ENCODE measurements at regions not wholly inside any gene's neighbourhood (a gene's known extent, or its start where the extent isn't known, plus 50 kb on each side); places are given as distances from the start of the nearest gene placed in this dataset.

GRCh38 chr9:117492476-117492875, 77.6 kb upstream of the ASTN2 start:
- no peak for DNase-seq
- Histone ChIP-seq H3K27ac (ENCODE audit: insufficient read depth, low read length, poor library complexity, severe bottlenecking) (no peak overlapping the region), H3K4me3 (ENCODE audit: insufficient read depth, low read depth, low read length, poor library complexity, severe bottlenecking) (no peak overlapping the region), H3K36me3 (ENCODE audit: control insufficient read depth, insufficient read depth, low read length) (no peaks in the 10 kb centered on the region), H3K27me3 (replicated peaks; ENCODE audit: control insufficient read depth, insufficient read depth, low read length, poor library complexity, severe bottlenecking) (no peaks in the 10 kb centered on the region), H3K9me3 (ENCODE audit: control insufficient read depth, low read length) (no peaks in the 10 kb centered on the region), H3K4me1 (ENCODE audit: control insufficient read depth, insufficient read depth, low read length, poor library complexity, severe bottlenecking) (no peaks in the 10 kb centered on the region)

GRCh38 chr9:117491491-117491890, 76.6 kb upstream of the ASTN2 start:
- H3K36me3 ChIP-seq (ENCODE audit: control insufficient read depth, insufficient read depth, low read length), result no peaks in the 10 kb centered on the region

GRCh38 chr9:117490199-117490598, 75.3 kb upstream of the ASTN2 start:
- Histone ChIP-seq H3K27ac (ENCODE audit: insufficient read depth, low read length, poor library complexity, severe bottlenecking) (no peak overlapping the region), H3K27me3 (replicated peaks; ENCODE audit: control insufficient read depth, insufficient read depth, low read length, poor library complexity, severe bottlenecking) (no peaks in the 10 kb centered on the region), H3K36me3 (ENCODE audit: control insufficient read depth, insufficient read depth, low read length) (no peaks in the 10 kb centered on the region), H3K4me1 (ENCODE audit: control insufficient read depth, insufficient read depth, low read length, poor library complexity, severe bottlenecking) (no peaks in the 10 kb centered on the region), H3K9me3 (ENCODE audit: control insufficient read depth, low read length) (no peaks in the 10 kb centered on the region), H3K4me3 (ENCODE audit: insufficient read depth, low read depth, low read length, poor library complexity, severe bottlenecking) (no peak overlapping the region)
- DNase-seq, result no peak

More at GRCh38 chr9:117491491-117491890, 76.6 kb upstream of the ASTN2 start:
- no peak for DNase-seq
- no peak overlapping the region for H3K27ac ChIP-seq (ENCODE audit: insufficient read depth, low read length, poor library complexity, severe bottlenecking)
- H3K27me3 ChIP-seq (replicated peaks; ENCODE audit: control insufficient read depth, insufficient read depth, low read length, poor library complexity, severe bottlenecking), result no peaks in the 10 kb centered on the region
- H3K4me1 ChIP-seq (ENCODE audit: control insufficient read depth, insufficient read depth, low read length, poor library complexity, severe bottlenecking), result no peaks in the 10 kb centered on the region
- no peaks in the 10 kb centered on the region for H3K9me3 ChIP-seq (ENCODE audit: control insufficient read depth, low read length)
- no peak overlapping the region for H3K4me3 ChIP-seq (ENCODE audit: insufficient read depth, low read depth, low read length, poor library complexity, severe bottlenecking)

GRCh38 chr9:117488659-117489058, 73.8 kb upstream of the ASTN2 start:
- Histone ChIP-seq H3K27ac (ENCODE audit: insufficient read depth, low read length, poor library complexity, severe bottlenecking) (no peak overlapping the region), H3K36me3 (ENCODE audit: control insufficient read depth, insufficient read depth, low read length) (no peaks in the 10 kb centered on the region), H3K4me1 (ENCODE audit: control insufficient read depth, insufficient read depth, low read length, poor library complexity, severe bottlenecking) (no peaks in the 10 kb centered on the region), H3K27me3 (replicated peaks; ENCODE audit: control insufficient read depth, insufficient read depth, low read length, poor library complexity, severe bottlenecking) (no peaks in the 10 kb centered on the region), H3K9me3 (ENCODE audit: control insufficient read depth, low read length) (no peaks in the 10 kb centered on the region), H3K4me3 (ENCODE audit: insufficient read depth, low read depth, low read length, poor library complexity, severe bottlenecking) (no peak overlapping the region)
- no peak for DNase-seq

GRCh38 chr9:117487555-117488175, 72.8 kb upstream of the ASTN2 start:
- no peak for DNase-seq
- no peaks in the 10 kb centered on the region for H3K9me3 ChIP-seq (ENCODE audit: control insufficient read depth, low read length)
- no peaks in the 10 kb centered on the region for H3K36me3 ChIP-seq (ENCODE audit: control insufficient read depth, insufficient read depth, low read length)
- no peaks in the 10 kb centered on the region for H3K27me3 ChIP-seq (replicated peaks; ENCODE audit: control insufficient read depth, insufficient read depth, low read length, poor library complexity, severe bottlenecking)
- H3K4me3 ChIP-seq (ENCODE audit: insufficient read depth, low read depth, low read length, poor library complexity, severe bottlenecking), result no peak overlapping the region
- no peaks in the 10 kb centered on the region for H3K4me1 ChIP-seq (ENCODE audit: control insufficient read depth, insufficient read depth, low read length, poor library complexity, severe bottlenecking)
- no peak overlapping the region for H3K27ac ChIP-seq (ENCODE audit: insufficient read depth, low read length, poor library complexity, severe bottlenecking)

GRCh38 chr9:117486426-117486825, 71.6 kb upstream of the ASTN2 start:
- Histone ChIP-seq H3K36me3 (ENCODE audit: control insufficient read depth, insufficient read depth, low read length) (no peaks in the 10 kb centered on the region), H3K27ac (ENCODE audit: insufficient read depth, low read length, poor library complexity, severe bottlenecking) (no peak overlapping the region), H3K4me3 (ENCODE audit: insufficient read depth, low read depth, low read length, poor library complexity, severe bottlenecking) (no peak overlapping the region), H3K9me3 (ENCODE audit: control insufficient read depth, low read length) (no peaks in the 10 kb centered on the region), H3K27me3 (replicated peaks; ENCODE audit: control insufficient read depth, insufficient read depth, low read length, poor library complexity, severe bottlenecking) (no peaks in the 10 kb centered on the region), H3K4me1 (ENCODE audit: control insufficient read depth, insufficient read depth, low read length, poor library complexity, severe bottlenecking) (no peaks in the 10 kb centered on the region)
- no peak for DNase-seq

- H3K36me3 ChIP-seq (ENCODE audit: control insufficient read depth, insufficient read depth, low read length), result no peaks in the 10 kb centered on the region
- H3K4me1 ChIP-seq (ENCODE audit: control insufficient read depth, insufficient read depth, low read length, poor library complexity, severe bottlenecking), result no peaks in the 10 kb centered on the region
- DNase-seq, result no peak
- H3K27ac ChIP-seq (ENCODE audit: insufficient read depth, low read length, poor library complexity, severe bottlenecking), result no peak overlapping the region
- no peak overlapping the region for H3K4me3 ChIP-seq (ENCODE audit: insufficient read depth, low read depth, low read length, poor library complexity, severe bottlenecking)
- H3K27me3 ChIP-seq (replicated peaks; ENCODE audit: control insufficient read depth, insufficient read depth, low read length, poor library complexity, severe bottlenecking), result no peaks in the 10 kb centered on the region
- H3K9me3 ChIP-seq (ENCODE audit: control insufficient read depth, low read length), result no peaks in the 10 kb centered on the region
Measured at GRCh38 chr9:117485176-117485575, 70.3 kb upstream of the ASTN2 start.

GRCh38 chr9:117480729-117481128, 65.9 kb upstream of the ASTN2 start:
- Histone ChIP-seq H3K36me3 (ENCODE audit: control insufficient read depth, insufficient read depth, low read length) (no peaks in the 10 kb centered on the region), H3K27me3 (replicated peaks; ENCODE audit: control insufficient read depth, insufficient read depth, low read length, poor library complexity, severe bottlenecking) (no peaks in the 10 kb centered on the region), H3K9me3 (ENCODE audit: control insufficient read depth, low read length) (no peaks in the 10 kb centered on the region), H3K4me1 (ENCODE audit: control insufficient read depth, insufficient read depth, low read length, poor library complexity, severe bottlenecking) (no peaks in the 10 kb centered on the region), H3K27ac (ENCODE audit: insufficient read depth, low read length, poor library complexity, severe bottlenecking) (no peak overlapping the region), H3K4me3 (ENCODE audit: insufficient read depth, low read depth, low read length, poor library complexity, severe bottlenecking) (no peak overlapping the region)
- DNase-seq, result no peak

- Histone ChIP-seq H3K27me3 (replicated peaks; ENCODE audit: control insufficient read depth, insufficient read depth, low read length, poor library complexity, severe bottlenecking) (no peaks in the 10 kb centered on the region), H3K4me1 (ENCODE audit: control insufficient read depth, insufficient read depth, low read length, poor library complexity, severe bottlenecking) (no peaks in the 10 kb centered on the region), H3K36me3 (ENCODE audit: control insufficient read depth, insufficient read depth, low read length) (no peaks in the 10 kb centered on the region), H3K9me3 (ENCODE audit: control insufficient read depth, low read length) (no peaks in the 10 kb centered on the region), H3K4me3 (ENCODE audit: insufficient read depth, low read depth, low read length, poor library complexity, severe bottlenecking) (no peak overlapping the region), H3K27ac (ENCODE audit: insufficient read depth, low read length, poor library complexity, severe bottlenecking) (no peak overlapping the region)
- no peak for DNase-seq
Measured at GRCh38 chr9:117480253-117480652, 65.4 kb upstream of the ASTN2 start.

- H3K9me3 ChIP-seq (ENCODE audit: control insufficient read depth, low read length), result no peaks in the 10 kb centered on the region
- H3K4me1 ChIP-seq (ENCODE audit: control insufficient read depth, insufficient read depth, low read length, poor library complexity, severe bottlenecking), result no peaks in the 10 kb centered on the region
- DNase-seq, result no peak
- no peak overlapping the region for H3K27ac ChIP-seq (ENCODE audit: insufficient read depth, low read length, poor library complexity, severe bottlenecking)
- no peaks in the 10 kb centered on the region for H3K27me3 ChIP-seq (replicated peaks; ENCODE audit: control insufficient read depth, insufficient read depth, low read length, poor library complexity, severe bottlenecking)
- no peaks in the 10 kb centered on the region for H3K36me3 ChIP-seq (ENCODE audit: control insufficient read depth, insufficient read depth, low read length)
- no peak overlapping the region for H3K4me3 ChIP-seq (ENCODE audit: insufficient read depth, low read depth, low read length, poor library complexity, severe bottlenecking)
Measured at GRCh38 chr9:117473293-117473692, 58.4 kb upstream of the ASTN2 start.

Measured in effector memory CD4-positive, alpha-beta T cell (primary cell).